ENCODE measurements at regions not wholly inside any gene's neighbourhood (a gene's known extent, or its start where the extent isn't known, plus 50 kb on each side); places are given as distances from the start of the nearest gene placed in this dataset.
"Not testable (repeated sequence)": the region's sequence is repeated elsewhere in the genome, so short reads cannot be mapped to it uniquely, and the experiment has no call there.

DNA sequence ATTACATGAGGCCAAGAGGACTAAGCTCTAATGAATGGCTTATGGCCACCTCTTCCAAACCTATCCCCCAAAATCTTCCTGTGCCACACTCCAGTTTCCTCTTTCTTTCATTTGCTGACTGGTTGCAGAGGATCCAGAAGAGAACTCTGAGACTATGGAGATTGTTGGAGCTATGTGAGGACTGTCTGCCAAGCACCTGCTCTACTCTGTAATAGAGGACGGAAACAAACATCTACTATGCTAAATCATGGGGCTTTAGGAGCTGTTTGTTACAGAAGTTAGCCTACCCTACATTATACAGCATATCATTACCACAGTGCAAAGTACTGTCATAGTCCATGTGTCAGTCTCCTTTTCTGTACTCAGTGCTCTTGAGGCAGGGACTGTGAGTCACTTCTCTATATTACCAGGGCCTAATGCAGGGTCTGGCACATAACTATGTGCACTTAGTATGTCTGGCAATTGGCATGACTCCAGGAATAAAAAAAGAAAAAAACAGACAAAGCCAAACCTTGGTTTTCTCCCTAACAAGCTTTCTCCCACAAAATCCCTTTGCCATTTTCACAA is 95.1 kb downstream of the RPAP3 start:
- no peak for DNase-seq (ENCODE audit: low read depth)

DNA sequence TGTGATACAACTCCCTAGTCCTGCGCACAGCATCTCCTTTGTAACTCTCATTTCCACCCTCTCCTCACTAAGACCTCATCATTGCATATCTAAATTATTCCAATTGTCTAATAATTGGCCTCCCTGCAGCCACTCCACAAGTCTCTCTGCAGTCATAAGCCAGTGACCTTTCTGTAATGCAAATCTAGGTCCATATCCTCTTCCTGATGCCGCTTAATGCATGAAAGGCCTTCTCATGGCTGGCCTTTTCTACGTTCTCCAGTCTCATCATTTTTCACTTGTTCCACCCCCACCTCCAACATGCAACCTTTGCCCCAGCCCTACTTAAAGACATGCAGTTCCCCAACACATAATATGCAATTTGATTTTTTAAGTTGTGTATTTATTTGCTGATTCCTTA is 96.0 kb downstream of the RPAP3 start:
- no peak for DNase-seq (ENCODE audit: low read depth)

- DNase-seq (ENCODE audit: low read depth) = not testable (repeated sequence)
These were observed 97.2 kb downstream of the RPAP3 start for GRCh38 chr12:47608671-47609070.

- DNase-seq (ENCODE audit: low read depth) = no peak
These were observed 101.5 kb downstream of the RPAP3 start for GRCh38 chr12:47604221-47604873.

DNA sequence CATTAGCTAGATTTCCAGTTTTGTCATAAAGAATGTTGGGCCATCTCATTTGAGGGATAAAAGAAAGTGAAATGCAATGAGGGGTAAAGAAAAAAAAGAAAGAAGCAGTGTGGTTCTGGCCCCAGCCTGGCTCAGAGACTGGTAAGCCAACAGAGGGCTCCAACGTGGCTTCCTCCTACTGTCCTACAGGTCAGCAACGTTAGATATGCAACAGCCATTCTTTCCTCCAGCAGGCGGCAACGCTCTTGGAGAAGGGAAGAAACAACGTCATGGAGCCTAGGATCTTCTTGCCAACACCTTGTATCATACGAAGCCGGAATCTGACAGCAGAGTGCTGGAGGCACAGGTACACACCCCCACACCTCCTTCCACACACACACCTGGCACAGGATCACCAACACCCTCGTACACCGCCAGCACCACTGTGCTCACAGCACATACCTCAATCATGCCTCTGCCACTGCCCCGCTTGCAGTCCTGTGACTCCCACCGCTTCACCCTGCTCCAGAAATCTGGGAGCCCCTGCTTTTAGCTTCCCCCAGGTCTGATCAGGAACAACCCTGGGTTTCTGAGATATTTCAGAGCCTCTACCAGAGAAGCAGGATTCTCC is 102.8 kb downstream of the RPAP3 start:
- no peak for DNase-seq (ENCODE audit: low read depth)

- no peak for DNase-seq (ENCODE audit: low read depth)
These were observed 103.5 kb downstream of the RPAP3 start for GRCh38 chr12:47602325-47602724.

DNA sequence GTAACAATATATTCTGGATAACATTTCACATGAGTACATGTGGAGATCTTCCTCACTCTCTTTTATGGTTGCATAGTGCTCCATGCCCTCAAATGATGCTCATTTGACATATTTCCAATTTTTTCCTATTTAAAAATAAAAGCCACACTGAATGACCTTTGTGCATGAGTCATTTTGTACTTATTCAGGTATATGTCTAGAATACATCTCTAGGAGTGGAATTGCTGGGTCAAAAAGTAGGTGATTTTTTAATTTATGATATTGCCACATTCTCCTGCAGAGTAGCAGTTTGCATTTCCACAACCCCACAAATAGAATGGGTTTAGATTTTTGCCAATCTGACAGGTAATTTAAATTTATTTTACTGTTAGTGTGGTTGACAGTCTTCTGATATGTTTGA is 104.8 kb downstream of the RPAP3 start:
- DNase-seq (ENCODE audit: low read depth) = no peak

GRCh38 chr12:47591795-47592194 is 114.0 kb downstream of the RPAP3 start:
- no peak for DNase-seq (ENCODE audit: low read depth)

- DNase-seq (ENCODE audit: low read depth) = no peak
These were observed 114.5 kb downstream of the RPAP3 start for GRCh38 chr12:47591361-47591791.

DNA sequence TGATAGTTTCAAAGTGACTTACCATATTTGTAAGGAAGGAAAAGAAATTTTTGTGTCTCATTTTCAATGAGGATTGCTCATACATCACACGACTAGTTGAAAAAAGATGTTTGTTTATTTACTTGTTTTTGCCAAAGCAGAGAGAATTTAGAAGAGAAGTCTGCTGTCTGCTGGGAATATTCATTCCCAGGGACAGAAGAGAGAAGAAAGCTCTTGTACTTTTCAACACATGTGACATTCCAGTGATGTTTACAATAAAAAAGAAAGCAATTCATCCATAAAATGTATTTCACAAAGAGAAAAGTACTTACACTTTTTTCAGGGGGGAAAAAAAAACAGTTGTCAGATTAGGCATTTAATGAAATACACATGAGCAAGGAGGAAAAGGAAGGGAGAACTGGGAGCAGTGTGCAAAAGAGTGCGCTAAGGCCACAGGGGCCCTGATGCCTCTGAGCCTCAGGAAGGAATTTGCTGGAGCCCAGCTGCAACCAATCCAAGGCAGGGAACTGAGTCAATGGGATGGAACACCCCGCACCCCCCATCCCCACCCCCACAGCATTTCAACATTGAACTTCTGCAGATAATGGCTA is 115.0 kb downstream of the RPAP3 start:
- DNase-seq (ENCODE audit: low read depth) = no peak

- DNase-seq (ENCODE audit: low read depth) = no peak
These were observed 118.7 kb downstream of the RPAP3 start for GRCh38 chr12:47586952-47587669.

DNA sequence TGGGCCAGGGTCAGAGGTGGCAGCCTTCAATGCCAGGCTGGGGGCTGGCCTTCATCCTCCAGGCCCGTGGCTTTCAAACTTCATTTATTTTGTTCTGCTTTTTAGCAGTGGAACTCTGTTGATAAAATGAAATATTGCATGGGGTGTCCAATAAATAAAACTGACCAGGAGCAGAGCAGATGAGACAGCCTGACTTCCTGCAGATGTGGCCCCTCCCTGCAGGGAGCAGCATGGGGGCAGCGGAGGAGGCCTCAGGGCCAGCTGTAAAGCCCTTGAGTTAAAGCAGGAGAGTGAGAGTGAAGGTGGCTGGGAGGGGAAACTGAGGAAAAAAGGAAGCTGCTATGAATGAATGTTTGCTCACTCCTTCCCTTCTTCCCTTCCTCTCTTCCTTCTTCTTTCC is 120.3 kb downstream of the RPAP3 start:
- DNase-seq (ENCODE audit: low read depth) = no peak

GRCh38 chr12:47578836-47579235 is 127.0 kb downstream of the RPAP3 start:
- no peak for DNase-seq (ENCODE audit: low read depth)

- DNase-seq (ENCODE audit: low read depth) = no peak
These were observed 128.4 kb downstream of the RPAP3 start for GRCh38 chr12:47577206-47577989.

GRCh38 chr12:47576289-47576945 is 129.4 kb downstream of the RPAP3 start:
- DNase-seq (ENCODE audit: low read depth) = no peak

GRCh38 chr12:47574252-47575021 is 131.4 kb downstream of the RPAP3 start:
- DNase-seq (ENCODE audit: low read depth) = no peak

DNA sequence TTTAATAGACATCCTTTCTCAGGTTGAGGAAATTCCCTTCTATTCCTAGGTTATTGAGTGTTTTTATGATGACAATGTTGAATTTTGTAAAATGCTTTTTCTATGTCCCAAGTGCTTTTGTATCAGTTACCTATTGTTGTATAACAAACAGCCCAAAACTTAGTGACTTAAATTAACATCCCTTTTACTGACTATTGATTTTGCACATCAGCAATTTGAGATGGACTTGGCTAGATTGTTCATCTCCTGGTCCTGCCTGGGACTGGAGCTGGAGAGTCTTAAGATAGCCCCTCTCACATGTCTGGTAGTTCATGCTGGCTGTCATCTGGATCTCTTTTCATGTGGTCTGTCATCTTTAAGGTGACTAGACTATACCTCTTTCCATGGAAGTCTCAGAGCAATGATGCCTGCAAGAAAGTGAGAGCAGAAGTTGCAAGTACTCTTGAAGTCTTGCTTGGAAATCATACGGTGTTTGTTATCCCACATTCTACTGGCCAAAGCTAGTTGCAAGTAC is 132.6 kb downstream of the RPAP3 start:
- DNase-seq (ENCODE audit: low read depth) = no peak

GRCh38 chr12:47570151-47570550 is 135.7 kb downstream of the RPAP3 start:
- no peak for DNase-seq (ENCODE audit: low read depth)

GRCh38 chr12:47562201-47562600 is 143.6 kb downstream of the RPAP3 start:
- DNase-seq (ENCODE audit: low read depth) = no peak

- DNase-seq (ENCODE audit: low read depth) = peak; percentile 14
These were observed 144.1 kb downstream of the RPAP3 start for GRCh38 chr12:47561746-47562145.
